Stimulated activated CD4-positive, alpha-beta T cell treated with anti-CD3 and anti-CD28 coated beads, Interleukin-1b, Interleukin-23, amount 100 ng/mL, for 48 hours (primary cell): ENCODE measurements at regions not wholly inside any gene's neighbourhood (a gene's known extent, or its start where the extent isn't known, plus 50 kb on each side); places are given as distances from the start of the nearest gene placed in this dataset.

Experiments used
- DNase-seq: peaks from one replicate; pipeline ENCODE4 v3.0.0-alpha.2; 2020

DNA sequence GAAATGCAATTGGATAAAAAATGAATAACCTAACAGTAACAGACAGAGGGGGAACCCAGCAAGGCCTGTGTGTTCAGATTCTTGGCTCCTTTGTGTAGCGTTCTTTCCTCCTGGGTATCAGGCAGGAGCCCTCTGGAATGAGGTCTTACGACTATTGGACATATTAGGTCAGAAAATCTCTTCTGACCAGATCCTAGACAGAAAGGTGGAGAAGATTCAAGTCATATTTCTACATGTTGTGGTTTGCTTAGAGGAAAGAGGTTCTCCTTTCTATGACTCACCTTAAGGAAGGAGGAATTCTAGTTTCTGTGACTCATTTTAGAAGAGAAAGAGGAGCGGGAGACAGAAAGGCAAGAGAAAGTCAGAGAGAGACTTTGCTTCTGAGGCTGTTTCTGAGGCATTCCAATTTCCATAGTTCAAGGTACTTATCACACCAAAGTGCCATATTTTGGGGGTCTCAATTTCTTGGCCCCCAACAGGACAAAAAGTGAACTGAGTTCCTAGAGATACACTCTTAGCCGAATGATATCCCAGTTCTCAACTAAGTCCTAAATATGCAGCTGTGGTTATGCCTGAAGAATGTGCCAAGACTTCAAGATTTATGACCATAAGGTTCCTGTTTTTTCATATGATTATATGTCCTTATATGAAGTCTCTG is 618.6 kb downstream of the ZEB2 start:
- DNase-seq, result no peak

DNA sequence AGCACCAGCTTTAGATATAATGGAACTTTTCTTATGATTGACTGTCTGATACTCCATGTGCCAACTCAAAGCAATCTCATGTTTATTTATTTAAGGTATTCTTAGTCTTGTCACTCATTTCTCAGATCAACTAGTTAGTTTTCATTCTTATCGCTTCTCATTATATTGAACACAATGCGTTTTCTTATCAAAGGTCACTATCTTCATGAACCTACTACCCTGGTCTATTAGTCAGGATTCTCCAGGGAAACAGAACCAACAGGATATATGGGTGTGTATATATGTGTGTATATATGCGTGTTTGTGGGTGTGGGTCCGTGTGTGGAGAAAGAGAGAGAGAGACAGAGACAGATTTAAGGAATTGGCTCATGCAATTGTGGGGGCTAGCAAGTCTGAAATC is 619.9 kb downstream of the ZEB2 start:
- no peak for DNase-seq

DNA sequence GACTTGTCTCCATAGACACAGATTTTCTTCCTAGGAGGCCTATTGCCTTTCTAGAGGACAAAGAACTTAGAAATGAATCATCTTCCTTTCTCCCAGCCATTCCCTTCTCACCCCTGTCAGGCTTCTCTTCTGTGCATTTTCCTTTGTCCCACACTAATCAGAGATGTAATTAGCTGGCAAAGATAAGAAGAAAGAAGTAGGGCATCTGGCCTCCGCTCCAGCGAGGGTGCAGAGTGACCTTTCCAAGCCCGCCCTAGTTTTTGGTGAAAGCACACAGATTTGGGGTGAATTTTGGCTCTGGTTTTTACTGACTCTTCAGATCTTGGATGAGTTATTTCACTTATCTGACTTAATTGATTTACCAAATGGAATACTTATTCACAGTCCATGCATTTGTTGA is 626.5 kb downstream of the ZEB2 start:
- no peak for DNase-seq

DNA sequence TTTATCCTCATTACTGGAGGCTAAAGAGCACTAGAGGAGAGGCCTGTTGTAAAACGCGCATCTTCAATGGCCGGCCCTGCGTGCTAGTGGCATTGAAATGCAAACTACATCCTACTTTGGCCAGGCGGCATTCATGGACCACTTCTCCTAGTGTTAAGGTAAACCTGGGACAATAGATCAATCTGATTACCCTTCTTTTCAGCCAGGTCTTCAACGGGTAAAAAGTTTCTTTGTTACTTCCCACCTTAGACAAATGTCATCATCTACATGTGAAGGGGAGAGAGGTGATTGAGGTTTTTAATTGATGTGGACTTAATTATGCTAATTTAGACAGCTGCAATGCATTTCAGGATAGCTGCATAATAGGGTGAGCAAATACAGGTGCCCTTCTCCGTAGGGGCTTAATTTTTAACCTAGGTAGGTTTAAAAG is 628.0 kb downstream of the ZEB2 start:
- no peak for DNase-seq

DNA sequence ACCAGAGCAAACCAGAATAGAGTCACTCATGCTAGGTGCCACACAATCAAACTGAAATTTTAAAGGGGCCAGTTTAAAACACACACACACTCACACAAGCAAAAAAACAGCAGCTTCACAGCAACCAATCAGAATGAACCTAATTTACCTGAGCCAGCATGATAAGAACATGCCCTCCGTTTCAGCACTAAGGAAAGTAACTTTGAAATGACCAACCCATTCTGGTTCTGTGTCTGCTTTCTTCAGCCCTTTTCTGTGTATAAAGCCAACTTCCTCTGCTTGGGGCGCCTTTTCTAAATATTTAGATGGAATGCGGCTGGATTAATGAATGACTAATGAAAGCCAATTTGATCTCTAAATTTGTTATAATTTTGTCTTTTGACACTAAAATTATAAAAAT is 629.1 kb downstream of the ZEB2 start:
- DNase-seq, result no peak

DNA sequence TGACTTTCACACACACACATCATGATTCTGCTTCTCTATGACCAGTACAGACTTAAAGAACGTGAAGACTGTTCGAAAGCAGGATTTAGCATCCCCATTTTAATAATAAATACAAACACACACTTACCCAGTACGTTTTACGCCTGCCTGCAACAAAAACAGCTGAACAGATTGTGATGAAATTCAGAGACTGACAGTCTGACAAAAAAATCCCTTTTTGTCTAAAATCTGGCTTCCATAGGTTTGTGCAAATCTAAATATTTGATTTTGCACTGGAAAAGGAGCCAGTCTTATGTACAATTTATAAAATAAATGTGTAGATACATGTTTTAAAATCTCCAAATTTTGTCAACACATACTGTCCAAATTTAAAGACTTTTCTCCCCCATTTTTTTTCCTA is 630.7 kb downstream of the ZEB2 start:
- DNase-seq, result no peak

DNA sequence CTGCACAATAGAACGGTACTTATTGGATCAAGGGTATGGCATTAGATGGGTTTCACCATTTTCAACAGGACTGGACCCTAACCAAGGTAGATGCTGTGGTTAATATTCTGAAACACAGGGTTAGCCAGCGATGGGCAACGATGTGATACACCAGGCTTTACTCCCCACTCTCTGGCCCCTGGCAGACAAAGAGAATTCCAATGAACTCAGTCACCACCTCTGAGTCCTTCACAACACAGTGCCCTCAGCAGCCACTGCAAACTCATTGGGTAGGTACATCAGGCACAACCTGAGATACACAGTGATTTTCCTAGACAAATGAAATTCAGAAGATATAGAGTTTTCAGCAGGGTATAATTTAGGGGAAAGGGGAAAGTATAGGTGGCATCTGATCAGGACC is 634.5 kb downstream of the ZEB2 start:
- DNase-seq, result no peak

DNA sequence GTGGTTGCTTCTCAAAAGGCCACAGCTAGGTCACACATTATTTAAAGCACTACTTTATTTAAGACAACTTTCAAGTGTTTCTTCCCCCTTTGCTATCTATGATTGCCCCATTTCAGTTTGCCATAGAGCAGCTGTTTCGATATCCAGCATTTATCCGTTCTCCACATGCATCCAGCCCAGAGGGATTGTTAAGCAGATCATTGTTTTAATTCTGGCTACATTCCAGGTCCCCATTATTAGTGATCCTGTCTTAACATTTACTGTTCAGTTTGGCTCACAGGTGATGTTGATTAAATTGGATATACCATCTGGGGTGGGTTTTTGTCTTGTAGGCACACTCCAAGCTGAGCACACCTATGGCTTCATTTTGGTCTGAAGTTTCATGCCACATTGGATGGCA is 638.7 kb downstream of the ZEB2 start:
- no peak for DNase-seq

DNA sequence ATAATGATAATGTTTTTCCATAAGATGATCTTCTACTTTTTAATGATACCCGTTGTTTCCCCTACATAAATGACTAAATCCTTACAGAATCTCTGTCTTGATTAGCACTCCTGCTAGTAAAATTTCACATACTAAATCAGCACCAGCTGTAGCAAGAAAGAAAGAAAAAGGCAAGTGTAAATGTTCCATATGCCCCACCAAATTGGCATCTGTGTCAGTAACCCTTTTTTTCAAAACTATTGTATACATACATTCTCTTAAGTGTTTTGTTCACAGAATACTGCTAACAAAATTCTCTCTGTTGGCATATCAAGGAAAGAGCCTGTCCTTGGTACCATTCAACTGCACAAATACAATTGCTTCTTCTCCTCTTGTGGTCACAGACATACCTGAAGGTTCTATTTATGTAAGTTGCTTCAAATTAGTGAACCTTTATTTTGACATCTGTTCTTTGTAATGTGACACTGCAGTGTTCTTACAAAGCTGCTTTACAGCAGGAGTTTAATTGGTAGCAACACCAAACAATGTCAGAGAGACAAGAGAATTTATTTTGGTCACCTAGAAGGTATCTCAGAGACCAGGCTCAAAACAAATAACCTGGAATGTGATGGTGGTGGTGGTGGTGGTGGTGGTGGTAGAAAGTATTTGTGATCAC is 641.9 kb downstream of the ZEB2 start:
- DNase-seq, result no peak

DNA sequence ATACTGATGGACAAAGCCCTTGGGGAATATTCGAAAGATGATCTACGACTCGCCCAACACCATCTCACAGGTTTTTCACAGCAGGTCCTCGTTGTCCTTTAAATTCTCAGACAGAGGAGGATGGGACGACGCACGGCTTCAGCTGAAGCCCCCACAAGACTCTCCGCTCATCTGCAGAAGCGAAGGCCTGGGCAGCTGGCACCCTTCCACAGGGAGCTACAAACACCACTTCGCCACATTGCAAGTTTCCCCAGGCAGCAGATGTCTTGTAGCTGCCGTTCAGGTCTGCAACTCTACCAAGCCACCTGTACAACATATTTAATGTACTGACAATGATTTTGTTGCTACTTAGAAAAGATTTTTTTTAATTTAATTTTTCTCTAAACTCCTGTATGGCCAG is 642.9 kb downstream of the ZEB2 start:
- DNase-seq, result no peak

DNA sequence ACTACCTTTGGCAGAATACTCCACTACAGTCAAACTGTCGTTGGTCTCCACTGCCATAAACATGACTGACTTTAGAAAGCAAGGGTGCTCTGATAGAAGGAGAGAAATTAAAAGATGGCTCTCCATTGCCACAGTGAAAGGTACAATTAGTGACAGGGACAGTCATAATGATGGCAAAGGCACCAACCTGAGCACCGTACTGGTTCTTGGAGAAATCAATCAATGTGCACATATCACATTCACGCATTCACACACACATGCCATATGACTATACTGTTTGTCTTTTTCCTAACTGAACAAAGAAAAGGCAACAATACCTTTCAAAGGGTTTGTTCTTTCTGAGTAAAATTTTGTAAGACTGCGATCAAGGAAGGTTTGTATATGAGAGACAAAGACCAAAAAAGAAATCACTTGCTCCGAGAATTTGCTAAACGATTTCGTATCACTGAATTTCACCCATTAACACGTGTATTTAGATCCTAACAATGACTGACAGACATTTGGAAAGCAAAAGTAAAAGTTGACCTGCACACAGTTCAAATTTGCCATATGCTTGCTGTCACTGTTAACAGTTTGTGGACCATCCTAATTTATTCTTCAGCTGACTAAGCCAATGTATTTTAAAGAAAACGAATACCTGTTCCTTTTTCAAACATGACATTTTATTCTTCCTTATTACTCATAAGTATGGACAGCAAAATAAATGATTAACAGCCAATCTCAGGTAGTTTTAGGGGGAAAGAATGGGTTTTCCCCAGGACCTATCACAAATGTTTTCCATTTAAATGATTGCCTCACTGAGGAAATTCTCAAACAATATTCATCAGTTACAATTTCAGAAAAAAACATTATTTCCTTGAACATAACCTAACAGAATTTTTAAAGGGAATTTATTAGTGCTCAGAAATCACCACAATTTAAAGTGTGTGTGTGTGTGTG is 644.4 kb downstream of the ZEB2 start:
- DNase-seq, result no peak

DNA sequence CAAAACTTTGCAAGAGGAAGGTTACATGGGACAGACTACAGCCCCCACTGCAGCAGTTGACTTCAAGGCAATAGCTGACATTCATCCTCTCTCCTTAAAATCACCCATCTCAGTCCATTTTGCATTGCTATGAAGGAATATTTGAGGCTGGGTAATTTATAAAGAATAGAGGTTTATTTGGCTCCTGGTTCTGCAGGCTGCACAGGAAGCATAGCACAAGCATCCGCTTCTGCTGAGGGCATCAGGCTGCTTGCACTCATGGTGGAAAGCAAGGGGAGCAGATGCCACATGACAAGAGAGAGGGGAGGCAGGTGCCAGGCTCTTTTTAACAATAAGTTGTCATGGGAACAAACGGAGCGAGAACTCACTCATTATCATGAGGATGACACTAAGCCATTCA is 646.0 kb downstream of the ZEB2 start:
- no peak for DNase-seq

DNA sequence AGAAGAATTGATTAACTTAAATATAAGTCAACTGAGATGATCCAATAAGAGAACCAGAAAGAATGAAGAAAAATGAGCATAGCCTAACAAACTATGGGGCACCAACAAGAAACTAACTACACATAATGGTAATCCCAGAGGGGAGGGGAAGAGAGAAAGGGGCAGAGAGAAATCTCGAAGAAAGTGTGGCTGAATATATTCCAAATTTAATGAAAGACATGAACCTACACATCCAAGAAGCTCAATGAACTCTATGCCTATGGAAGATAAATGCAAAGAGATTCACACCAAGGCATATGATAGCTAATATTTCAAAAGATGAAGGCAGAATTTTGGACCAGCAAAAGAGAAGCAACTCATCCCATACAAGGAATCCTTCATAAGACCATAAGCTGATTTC is 649.2 kb downstream of the ZEB2 start:
- DNase-seq, result no peak

DNA sequence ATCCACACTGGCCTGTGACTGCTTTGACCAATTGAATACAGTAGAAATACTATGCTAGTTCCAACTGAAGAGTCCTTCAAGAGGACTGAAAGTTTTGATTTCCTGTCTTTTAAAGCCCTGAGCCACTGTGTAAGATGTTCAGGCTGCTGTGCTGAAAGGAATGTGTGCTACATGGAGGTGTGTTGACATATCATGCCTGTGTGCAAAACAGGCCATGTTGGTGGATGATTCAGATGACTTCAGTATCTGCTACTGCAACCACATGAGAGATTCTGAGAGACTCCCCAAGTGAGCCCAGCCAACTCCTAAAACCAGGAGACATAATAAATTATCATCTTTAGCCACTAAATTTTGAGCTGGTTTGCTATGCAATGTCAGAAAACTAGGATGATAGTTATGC is 662.9 kb downstream of the ZEB2 start:
- no peak for DNase-seq

DNA sequence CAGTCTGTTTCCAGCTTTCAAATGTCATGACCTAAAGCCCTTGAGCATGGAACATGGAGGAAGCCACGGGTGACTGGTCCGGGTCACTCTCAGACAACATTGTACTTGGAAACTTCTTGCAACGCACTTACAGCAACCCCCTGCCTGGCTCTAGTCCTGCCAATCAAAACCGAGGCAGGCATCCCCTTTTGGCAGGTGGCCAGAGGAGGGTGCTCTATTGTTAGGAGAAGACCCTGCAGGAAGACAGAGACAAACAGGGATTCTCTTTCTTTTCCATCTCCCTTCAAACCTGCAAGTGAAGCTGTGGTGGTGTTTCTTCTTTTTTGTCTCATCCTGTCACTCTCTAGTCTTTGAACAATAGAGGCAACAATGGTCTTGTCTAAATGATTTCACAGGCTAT is 667.2 kb downstream of the ZEB2 start:
- DNase-seq, result no peak

DNA sequence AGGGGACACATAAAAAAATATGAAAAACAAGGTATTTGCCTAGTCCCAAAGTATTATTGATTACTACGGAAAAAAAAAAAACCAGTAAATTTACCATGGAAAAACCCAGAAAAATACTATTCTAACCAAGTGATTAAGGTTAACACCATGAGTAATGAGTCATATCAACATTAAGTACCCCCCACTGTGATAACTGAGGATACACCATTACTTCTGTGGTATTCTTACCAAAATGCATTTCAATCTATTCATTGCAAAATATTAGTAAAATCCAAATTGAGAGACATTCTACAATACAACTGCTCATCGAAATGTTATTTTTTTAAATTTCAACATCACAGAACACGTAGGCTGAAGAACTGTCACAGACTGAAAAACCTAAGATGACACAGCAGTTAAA is 669.8 kb downstream of the ZEB2 start:
- DNase-seq, result no peak

DNA sequence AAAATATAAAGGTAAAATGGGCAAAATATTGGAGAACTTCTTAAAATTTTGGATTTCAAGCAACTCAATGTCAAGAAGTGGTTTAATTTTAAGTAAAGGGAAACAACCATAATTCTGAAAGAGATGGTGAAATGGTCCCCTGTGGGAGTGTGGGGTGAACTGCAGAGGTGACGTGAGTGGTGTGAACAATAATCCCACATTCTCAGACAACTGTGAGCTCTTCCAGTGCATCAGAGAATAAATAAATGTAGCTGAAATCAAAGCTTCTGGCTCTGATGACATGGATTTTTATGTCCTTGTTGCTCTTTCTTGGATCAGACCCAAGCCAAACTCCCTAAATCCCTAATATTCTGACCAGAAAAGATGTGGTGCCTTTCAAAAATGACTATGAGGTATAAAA is 672.7 kb downstream of the ZEB2 start:
- DNase-seq, result no peak

DNA sequence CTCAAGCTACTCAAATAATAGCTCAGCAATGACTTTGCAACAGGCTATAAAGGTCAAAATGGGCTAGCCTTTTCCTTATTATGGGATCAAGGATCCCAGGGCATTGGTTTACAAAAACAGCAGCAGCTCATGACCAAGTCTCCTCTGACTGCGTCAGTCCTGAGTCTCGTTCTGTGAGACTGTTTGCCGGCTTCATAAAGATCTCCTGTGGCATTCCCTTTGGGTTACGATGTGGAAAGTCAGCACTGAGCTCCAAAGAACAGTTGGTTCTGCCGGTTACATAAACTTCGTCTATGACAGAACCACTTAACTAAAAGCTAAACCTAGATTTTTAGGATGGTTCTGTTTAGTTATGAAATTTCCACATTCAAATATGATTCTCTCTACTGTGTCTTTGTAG is 674.9 kb downstream of the ZEB2 start:
- DNase-seq, result no peak

DNA sequence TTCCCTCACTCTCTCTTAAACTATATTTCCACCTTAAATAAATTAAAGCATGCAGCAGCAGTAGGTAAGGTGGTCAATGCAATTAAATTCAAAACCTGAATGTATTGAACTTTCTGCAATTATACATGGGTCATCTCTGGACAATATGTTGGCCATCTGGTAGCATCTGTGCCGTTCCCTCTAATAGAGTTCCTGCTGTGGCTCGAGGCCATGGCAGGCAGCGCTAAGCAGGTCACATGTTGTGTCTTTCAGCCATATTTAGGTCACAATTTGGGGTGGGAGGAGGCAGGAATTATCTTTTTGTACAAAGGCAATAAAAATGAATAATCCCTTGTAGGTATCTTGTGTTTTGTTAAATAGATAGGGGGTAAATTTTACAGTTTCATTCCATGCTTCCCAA is 676.2 kb downstream of the ZEB2 start:
- DNase-seq, result no peak

DNA sequence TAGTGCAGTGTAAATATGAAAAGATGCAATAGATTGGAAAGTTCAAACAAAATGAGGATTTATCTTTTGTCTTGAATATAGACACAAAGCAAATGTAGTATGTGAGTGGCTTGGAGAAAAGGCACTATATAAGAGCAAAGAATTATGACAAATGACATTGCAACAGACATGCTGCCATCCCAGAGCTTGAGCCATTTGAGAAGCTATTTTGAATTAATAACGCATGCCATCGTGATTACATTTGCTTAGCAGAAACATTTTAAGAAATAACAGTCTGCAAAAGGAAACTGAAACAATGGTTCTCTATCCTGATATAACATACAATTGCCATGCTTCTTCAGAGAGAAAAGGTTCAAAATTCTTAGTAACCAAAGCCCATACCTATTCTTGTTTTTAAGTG is 677.1 kb downstream of the ZEB2 start:
- DNase-seq, result no peak

DNA sequence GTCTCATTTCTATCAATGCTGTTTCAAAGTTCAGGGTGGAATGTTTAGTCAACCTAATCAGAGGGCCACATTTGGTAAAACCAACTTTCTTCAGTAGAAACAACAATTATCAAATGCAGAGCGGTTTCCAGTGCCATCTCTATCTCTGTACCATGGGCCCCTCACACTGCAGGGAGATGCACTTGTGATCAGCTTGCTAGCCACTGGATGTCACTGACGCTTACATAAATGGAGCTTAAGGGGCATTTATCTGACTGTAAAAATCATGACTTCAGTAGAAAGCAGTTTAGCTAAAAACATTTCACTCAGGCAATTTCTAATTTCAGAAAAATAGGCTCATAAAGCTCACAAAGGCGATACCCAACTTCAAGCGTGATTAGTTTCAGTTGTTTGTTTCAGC is 678.0 kb downstream of the ZEB2 start:
- DNase-seq, result no peak

DNA sequence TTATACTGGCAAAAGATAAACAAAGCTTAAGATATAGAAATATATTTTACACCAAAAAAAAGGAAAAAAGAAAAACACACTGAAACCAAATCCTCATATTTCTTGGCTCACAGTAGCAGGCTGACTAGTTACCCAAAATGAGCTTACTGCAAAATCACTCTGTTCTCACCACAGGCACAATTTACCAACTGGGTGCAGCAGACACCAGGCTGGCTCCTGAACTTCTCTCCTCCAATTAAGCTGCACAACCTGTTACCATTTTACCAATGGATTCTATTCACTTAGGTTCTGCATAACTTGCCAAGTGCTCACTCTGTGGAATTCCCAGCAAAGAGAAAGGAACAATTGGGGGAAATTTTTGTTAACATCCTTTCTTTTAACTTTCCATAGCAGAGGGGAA is 679.3 kb downstream of the ZEB2 start:
- no peak for DNase-seq

DNA sequence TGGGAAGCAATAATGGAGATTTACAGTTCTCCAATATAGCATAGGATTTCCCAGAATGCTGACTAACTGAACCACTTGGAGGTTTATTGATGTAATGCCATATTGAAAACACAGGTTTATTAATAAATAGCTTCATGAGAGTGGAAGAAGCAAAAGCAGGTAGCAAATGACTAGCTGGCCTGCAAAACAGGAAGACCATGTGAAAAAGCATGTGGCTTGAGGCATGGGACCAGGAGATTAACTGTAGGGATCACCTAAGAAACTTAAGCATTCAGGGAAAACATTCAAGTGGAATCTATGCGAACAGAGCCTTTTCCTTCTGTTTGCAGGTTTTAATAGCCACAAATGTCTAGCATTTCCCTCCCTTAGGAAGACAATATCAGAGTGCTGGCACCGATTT is 679.7 kb downstream of the ZEB2 start:
- no peak for DNase-seq

DNA sequence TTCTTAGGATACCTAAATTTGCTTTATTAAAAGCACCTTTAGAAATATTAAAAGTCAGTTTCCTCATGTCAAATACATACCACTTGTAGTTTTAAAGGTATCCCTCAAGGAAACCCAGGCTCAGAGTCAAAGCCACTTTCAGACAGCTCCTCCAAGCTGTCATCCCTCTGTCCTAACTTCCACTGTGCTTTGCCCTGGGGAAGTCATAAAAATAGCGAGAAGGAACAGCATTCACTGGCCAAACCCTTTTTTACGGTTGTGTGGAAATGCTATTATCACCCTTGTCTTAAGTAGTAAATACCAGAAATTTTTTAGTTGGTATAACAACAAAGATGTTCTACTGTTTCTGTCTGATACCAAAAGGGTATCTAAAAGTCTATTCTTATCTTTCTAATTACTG is 680.5 kb downstream of the ZEB2 start:
- DNase-seq, result no peak
